HG03457 (cell line): ENCODE measurements at regions not wholly inside any gene's neighbourhood (a gene's known extent, or its start where the extent isn't known, plus 50 kb on each side); places are given as distances from the start of the nearest gene placed in this dataset.
"Not testable (repeated sequence)": the region's sequence is repeated elsewhere in the genome, so short reads cannot be mapped to it uniquely, and the experiment has no call there.

Source experiments
- ATAC-seq: cut with Tn5 transposase; IDR thresholded peaks from one replicate; pipeline ENCODE4 v1.9.1; 2021; ENCODE audit warnings: moderate number of reproducible peaks; ENCODE audit not compliant: unreplicated experiment

DNA sequence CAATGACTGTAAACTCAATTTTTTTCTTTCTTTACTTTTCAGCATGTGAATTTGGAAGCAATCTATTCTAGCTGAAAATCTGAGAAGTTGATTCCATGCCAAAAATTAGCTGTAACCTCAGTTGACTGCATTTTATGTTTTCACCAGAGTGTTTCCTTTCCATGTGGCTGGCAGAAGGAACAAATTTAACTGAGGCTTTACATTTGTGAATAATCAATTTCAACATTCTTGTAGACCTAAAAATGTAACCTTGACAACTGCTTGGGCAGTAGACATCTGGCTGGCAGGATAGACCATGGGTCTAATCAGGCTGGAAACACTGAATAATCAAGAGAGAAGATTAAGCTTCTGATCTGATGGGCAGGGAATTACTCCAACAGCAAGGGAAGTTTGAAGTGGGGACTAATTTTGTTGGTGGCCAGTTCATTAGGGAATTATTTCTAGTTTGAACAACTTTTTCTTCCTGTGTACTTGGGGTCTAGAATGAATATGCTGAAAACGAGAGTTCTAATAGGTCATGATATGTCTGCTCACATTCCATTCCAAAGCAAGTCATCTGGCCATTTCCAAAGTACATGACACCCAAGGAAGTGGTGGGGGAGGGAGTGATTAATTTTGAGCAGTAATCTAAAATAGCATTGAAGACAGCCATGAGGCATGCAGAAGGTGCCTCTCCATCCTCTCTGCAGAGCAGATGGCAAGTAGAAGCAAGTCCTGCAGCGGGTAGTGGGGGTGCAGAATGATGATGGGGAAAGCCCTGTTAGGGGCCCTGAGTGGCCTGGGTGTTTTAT, 68.2 kb downstream of the ATP23 start:
- ATAC-seq: no peak

DNA sequence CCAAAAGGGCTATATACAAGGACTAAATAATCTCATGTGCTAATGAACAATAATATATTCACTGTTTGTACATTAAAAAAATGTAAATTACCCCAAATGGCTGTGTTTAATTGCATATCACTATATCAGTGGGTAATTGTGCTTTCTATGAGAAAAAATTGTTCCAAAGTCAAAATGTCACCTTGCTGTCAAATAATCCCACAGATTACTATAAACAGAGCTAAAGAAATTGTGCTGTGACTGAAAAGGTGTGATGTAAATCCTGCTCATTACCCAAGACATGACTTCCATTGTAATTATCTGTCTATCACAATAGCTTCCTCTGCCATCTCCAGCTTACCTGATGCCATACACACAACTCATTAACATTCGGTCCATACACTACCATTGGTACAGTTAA, 70.3 kb downstream of the ATP23 start:
- ATAC-seq: no peak

DNA sequence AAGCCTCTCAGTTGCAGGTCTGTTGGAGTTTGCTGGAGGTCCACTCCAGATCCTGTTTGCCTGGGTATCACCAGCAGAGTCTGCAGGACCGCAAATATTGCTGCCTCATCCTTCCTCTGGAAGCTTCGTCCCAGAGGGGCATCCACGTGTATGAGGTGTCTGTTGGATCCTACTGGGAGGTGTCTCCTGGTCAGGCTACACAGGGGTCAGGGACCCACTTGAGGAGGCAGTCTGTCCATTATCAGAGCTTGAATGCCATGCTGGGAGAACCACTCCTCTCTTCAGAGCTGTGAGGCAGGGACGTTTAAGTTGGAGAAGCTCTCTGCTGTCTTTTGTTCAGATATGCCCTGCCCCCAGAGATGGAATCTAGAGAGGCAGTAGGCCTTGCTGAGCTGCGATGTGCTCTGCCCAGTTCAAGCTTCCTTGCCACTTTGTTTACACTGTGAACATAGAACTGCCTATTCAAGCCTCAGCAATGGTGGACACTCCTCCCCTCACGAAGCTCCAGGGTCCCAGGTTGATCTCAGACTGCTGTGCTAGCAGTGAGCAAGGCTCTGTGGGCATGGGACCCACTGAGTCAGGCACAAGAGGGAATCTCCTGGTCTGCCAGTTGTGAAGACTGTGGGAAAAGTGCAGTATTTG, 81.1 kb downstream of the ATP23 start:
- ATAC-seq: not testable (repeated sequence)

DNA sequence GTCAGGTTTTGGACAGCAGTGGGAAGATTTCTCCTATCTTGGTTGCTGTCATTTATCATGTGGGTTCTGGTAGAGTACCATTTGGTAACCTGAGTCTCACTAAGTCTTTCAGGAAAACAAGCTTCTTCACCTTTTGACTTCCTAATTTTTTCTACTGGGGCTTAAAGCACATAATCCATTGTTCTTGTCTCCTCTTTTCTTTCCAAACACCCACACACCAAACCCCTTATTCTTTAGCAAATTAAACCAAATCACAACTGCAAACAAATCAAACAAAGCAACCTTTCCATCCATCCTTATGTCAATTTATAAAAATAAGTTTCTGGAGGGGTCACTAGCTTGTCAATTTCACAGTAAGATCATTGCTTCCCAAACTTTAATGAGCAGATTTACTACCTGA, 84.1 kb downstream of the ATP23 start:
- ATAC-seq: no peak

DNA sequence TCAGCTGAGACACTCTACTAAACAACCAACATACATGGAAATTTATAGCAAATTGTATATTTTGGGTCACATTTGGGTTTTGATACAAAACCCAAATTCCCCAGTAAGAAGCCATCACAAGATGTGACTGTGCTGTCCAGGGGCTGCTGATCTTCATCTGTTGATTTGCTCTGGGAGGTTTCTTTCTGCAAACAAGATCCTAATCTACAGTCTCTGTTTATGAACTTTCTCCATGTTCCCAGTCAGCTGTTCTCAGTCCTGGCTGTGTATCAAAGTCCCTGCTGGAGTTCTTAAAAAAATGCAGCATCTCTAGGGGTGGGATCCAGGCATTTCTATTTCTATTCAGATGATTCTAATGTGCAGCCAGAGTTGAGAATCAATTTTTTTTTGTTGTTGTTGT, 85.1 kb downstream of the ATP23 start:
- no peak for ATAC-seq

DNA sequence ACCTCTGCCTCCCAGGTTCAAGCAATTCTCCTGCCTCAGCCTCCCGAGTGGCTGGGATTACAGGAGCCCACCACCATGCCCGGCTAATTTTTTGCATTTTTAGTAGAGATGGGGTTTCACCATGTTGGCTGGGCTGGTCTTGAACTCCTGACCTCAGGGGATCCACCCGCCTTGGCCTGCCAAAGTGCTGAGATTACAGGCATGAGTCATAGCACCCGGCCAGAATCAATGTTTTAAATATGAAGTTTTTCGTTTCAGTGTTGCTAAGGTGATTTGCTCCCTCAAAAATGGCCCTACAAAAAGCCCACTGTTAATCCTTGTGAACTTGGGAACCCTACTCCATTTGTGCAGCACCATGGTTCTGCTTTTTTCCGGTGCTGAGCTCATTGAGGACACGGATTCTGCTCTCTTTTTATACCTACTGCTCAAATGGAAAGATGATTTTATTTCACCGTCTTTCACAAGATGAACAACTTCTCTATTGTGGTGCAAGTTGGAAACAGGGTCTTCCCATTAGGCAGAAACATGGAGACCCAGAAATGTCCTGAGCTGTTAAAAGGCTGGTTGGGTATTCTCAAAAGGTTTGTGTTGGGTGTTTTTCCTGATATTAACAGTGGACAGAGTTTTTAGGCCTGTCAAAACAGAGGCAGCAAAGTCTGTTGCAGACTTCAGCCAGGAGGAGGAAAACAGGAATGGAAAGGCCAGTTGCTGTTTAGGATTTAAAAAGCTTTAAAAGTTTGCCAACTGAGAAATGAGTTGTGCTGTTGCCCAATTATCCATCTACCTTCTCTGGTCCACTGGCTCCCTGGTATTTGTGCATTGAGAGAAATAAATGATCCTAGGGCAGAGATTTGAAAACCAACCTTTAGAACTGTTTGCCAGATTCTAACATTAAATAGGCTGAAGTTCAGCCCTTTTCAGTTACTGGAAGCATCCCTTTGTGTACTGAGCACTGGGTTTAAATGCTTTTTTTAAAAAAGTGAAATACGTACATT, 85.8 kb downstream of the ATP23 start:
- ATAC-seq: no peak

DNA sequence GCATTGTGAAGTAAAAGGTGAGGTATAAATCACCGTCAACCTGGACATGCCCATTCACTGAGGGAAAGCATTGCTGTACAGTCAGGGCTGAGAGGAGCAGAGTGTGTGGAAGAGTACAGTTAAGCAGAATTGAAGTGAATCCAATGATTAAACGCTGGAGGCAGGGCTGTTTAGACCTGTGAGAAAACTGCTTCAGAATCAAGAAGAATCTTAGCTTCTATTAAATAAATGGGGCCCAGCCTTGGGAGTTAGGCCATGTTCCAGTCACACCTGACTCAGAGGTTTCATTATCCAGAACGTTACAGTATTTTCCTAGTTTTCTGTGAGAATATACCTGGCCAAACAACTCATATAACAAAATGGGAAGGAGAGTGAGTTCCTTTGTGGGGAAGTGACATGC, 86.9 kb downstream of the ATP23 start:
- no peak for ATAC-seq

DNA sequence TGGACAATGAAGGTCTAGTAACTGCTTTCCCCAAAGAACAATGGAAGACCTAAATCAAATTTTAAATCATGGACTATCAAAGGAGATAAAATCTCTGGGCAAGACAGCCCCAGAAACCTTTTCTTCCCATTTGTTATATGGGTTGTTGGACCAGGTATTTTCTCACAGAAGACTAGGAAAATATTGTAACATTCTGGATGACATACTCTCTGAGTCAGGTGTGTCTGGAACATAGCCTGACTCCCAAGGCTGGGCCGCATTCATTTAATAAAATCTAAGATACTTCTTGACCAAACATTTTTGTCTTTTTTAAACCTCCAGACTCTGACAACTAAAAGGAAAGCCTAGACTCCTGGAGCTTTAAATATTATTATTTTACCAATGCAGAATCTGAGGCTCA, 87.9 kb downstream of the ATP23 start:
- ATAC-seq: no peak

DNA sequence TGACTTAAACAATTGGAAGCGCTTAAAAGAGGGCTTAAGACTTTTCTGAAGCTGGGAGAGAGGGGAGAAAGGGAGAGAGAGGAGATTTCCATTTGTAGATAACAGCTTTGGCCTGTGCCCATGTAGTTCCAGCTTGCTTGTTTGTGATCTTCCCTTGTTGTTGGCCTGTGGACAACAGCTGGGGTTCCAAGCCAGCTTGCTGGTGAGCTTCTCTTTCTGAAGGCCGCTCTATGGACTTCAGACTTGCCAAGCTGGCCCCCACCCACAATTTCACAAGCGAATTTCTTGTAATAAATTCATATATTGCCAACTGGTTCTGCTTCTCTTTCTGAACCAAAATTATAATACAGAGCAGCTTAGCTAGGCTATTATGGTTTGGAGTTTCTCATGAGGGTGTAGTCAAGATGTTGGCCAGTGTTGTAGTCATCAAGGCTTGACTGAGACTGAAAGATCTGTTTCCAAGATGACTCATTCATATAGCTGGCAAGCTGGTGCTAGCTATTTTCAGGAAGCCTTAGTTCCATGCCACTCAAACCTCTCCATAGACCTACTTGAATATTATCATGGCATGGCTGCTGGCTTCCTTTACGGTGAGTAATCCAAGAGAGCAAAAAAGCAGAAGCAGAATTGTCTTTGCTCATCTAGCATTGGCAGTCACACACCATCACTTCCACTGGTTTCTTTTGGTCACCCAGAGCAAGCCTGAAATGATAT, 89.4 kb downstream of the ATP23 start:
- ATAC-seq: no peak

DNA sequence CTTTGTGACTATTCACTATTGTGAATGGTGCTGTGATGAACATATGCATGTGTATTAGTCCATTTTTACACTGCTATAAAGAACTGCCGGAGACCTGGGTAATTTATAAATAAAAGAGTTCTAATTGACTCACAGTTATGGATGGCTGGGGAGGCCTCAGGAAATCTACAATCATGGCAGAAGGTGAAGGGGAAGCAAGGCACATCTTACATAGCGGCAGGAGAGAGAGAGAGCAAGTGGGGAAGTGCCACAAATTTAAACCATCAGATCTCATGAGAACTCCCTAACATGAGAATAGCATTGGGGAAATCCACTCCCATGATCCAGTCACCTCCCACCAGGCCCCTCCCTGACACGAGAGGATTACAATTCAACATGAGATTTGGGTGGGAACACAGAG, 90.8 kb downstream of the ATP23 start:
- ATAC-seq: no peak

DNA sequence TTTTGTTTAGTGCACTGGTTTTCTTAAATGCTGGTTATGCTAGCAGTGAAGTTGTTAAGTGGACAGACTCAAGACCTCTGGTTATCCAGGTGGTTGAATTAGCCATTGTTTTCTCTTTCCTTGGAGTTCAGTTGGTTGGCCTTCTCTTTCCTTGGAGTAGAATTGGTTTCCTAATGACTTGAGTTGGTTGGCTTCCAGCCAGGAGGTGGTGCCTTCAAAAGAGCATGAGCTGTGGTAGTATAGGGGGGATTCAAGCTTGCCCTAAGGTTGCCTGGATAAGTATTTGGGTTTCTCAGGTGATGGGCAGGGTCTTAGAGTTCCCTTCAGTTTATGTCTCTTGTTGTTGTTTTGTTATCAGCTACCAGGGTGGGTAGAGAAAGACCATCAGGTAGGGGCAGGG, 92.5 kb downstream of the ATP23 start:
- no peak for ATAC-seq

DNA sequence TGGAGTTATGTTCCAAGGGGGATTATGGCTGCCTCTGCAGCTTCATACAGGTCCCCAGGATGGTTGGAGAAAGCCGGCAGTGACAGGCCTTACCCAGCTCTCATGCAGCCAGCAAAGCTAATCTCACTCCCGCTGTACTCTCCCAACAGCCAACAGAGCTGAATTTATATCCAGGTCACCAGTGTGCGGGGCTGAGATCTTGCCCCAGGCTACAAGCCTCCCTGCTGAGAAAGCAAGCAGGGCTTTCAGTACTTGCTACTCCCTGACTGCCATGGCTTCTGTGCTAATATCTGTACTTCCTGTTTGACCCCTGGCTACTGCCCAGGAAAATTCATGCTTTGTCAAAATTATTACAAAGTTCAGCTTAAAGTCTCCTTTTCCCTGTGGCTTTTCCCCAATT, 92.9 kb downstream of the ATP23 start:
- no peak for ATAC-seq

DNA sequence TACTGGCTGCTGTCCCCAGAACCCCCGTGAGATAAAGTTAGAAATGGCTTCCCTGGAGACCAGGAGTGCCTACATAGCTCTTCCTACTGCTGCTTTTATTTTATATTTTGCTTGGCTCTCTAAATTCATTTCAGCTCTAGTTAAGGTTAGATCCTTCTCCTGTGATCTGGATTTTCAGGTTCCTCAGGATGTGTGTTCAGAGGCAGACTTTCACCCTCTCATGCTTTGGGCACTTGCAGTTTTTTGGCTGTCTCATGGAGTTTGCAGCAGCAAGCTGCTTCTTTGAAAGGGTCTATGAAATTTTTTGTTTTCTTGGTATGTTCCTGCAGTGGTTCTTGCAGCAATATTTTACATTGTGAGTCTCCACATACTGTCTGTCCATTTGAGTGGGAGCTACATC, 93.3 kb downstream of the ATP23 start:
- ATAC-seq: no peak

DNA sequence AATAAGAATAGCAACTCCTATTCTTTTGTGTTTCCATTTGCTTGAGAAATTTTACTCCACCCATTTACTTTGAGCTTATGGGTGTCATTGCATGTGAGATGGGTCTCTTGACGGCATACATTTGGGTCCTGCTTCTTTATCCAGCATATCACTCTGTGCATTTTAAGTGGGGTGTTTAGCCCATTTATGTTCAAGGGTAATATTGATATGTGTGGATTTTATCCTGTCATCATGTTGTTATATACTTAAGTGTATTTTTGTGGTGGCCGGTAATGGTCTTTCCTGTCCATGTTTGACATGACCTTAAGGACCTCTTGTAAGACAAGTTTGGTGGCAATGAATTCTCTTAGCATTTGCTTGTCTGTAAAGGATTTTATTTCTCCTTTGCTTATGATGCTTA, 100.1 kb downstream of the ATP23 start:
- ATAC-seq: no peak

DNA sequence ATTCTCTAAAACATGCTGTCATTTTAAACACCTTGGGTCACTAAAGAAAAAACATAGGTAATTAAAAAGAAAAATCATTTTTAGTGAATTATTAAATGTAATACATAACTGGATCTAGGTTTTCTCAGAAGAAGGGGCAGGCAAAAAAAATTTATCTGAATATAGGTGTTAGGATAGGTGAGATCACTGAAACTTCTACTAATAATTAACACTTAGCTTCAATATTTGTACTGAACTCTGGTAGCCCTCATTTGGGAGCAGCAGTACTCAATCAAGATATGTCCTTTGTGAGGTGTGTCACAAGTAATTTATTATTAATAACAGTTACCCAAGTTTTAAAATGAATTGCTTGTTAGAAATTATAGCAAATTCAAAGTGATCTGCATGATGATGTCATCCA, 103.6 kb downstream of the ATP23 start:
- no peak for ATAC-seq

DNA sequence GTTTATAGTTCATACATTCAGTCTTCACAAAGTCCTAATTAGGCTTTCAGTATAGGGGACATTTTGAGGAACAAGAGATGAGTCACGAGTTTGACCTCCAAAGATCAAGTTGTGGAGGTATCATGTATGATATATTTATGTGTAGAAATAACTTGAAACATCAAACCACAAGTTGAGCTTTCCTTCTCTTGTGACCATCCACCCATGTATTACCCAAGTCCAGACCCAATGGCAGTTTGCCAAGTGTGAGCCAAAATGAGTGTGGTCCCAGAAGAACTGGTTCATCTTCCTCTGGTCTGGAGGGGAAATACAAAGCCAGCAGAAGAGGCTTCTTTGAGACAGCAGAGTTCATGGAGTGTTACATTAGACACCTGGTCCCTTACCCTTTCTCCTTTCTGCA, 104.9 kb downstream of the ATP23 start:
- ATAC-seq: no peak

DNA sequence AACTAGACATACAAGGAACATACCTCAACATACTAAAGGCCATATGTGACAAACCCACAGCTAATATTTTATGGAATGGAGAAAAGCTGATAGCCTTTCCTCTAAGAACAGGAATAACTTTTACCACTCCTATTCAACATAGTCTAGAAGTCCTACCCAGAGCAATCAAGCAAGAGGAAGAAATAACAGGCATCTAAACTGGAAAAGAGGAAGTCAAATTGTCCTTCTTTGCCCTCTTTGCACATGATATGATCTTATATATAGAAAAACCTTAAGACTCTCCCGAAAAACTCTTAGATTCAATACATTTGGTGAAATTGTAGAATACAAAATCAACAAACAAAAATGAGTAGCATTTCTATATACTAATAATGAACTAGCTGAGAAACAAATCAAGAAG, 110.0 kb downstream of the ATP23 start:
- no peak for ATAC-seq

DNA sequence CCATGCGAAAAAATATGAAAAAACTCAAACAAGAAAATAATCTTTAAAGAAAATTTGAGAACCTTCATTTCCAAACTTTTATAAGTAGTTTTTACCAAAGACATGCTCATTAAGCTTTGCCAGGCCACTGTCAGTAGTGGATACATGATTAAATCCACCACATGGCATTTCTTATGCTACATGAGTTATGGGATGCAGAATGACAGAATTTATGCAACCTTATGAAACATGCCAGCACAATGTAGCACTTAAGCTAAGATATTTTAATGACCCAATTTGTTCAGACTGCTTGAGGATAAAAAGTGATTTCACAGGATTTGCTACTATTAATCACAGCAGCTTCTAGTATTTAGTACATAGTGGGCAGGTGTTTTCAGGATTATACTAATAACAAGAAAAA, 123.3 kb downstream of the ATP23 start:
- ATAC-seq: no peak

DNA sequence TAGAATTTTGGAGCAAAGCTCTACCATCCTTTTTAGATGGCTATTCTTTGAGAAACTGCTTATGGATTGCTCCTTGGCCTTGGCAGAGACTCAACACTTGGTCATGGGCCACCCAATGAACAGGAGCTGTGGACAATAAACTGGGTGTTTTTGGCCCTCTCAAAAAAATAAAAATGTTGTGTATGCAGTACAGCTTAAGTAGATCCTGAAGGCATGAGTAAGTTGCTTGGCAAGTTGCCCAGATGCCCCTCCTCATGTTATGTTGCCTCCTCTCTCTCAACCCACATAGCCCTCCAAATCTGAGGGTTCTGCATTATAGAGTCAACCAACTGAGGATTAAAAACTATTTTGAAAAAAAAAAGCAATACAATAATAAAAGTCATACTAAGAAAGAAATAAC, 124.9 kb downstream of the ATP23 start:
- ATAC-seq: no peak

DNA sequence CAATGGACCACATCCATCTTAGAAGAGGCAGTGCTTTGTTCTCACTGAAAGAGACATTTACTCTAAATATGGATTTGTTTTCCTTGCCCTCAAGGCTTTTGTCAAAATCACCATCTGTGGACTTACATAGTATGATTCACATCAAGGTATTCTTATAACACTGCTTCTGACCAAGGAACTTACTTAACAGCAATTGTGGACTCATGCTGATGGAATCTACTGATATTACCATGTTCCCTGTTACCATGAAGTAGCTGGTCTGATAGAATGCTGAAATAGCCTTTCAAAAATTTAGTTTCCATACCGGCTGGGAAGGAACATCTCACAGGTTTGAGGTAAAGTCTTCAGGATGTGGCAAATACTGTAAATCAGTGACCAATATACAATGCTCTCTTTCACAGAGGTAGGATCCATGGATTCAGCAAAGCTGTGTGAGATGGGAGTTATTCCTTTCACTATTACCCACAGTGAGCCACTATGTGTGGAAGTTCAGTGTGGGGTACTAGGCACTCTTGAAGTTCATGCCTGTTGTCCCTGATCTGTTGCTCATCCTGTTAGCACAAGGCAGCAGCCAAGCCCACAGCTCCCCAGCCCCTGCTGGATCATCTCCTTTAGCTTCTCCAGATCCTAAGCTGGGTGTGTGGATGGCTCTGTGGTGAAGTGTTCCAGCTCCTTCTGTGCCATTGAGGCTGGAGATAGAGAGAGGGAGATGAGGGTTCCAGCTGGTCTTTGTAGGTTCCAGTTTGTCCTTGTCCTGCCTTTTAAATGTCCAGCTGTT, 126.4 kb downstream of the ATP23 start:
- no peak for ATAC-seq
